ENCODE measurements at regions not wholly inside any gene's neighbourhood (a gene's known extent, or its start where the extent isn't known, plus 50 kb on each side); places are given as distances from the start of the nearest gene placed in this dataset.

GRCh38 chr14:94925416-94926173 lies 155.7 kb upstream of the GSC start:
- Histone ChIP-seq H3K4me3 (ENCODE audit: control insufficient read depth in 2 of 3, extremely low read depth in 1 of 3, insufficient read depth in 2 of 3, low read depth in 1 of 3, low read length in 3 of 3) (no peak overlapping the region), H4K20me1 (ENCODE audit: control insufficient read depth, extremely low read depth, insufficient read depth, low read length) (no peaks in the 10 kb centered on the region), H3K4me2 (ENCODE audit: control insufficient read depth, extremely low read depth, insufficient read depth, low read depth, low read length) (no peak overlapping the region), H3K79me2 (ENCODE audit: control insufficient read depth, insufficient read depth, low read length) (no peaks in the 10 kb centered on the region), H3K9ac (ENCODE audit: control insufficient read depth, extremely low read depth, insufficient read depth, low read length) (no peak overlapping the region), H3K9me3 (ENCODE audit: control insufficient read depth, low read depth, low read length) (no peaks in the 10 kb centered on the region), H3K27ac (ENCODE audit: control insufficient read depth, insufficient read depth, low read length) (no peak overlapping the region), H2AFZ (ENCODE audit: control insufficient read depth, low read length) (no peak overlapping the region), H3K4me1 (ENCODE audit: control insufficient read depth, extremely low read depth, insufficient read depth, low read length) (no peaks in the 10 kb centered on the region), H3K9me1 (ENCODE audit: control insufficient read depth, extremely low read depth, insufficient read depth, low read length) (no peaks in the 10 kb centered on the region), H3K36me3 (ENCODE audit: control insufficient read depth in 2 of 2, extremely low read depth in 1 of 2, insufficient read depth in 2 of 2, low read length in 2 of 2) (no peaks in the 10 kb centered on the region), H3K27me3 (ENCODE audit: control insufficient read depth, extremely low read depth, insufficient read depth, low read length) (no peaks in the 10 kb centered on the region)
- no peak for FAIRE-seq
- DNase-seq (ENCODE audit: low read depth, low spot score): no peak
- no peak for TF ChIP-seq EZH2 (IDR thresholded peaks at IDR 0.05; ENCODE audit: low read length)
- no peak for TF ChIP-seq CTCF (optimal IDR thresholded peaks at IDR 0.05 in 1 of 3, IDR thresholded peaks at IDR 0.05 in 1 of 3, conservative IDR thresholded peaks at IDR 0.05 in 1 of 3; ENCODE audit: extremely low read depth in 1 of 3, insufficient read depth in 2 of 3, low read length in 3 of 3)
- dilution Hi-C loops (cut with MboI; ENCODE audit: extremely low pct_ligation_motif_present, low sequenced_read_pairs): no loop called here

GRCh38 chr14:94924189-94924588 lies 154.3 kb upstream of the GSC start:
- H3K27ac ChIP-seq (ENCODE audit: control insufficient read depth, insufficient read depth, low read length): no peak overlapping the region
- FAIRE-seq: no peak
- H3K9me1 ChIP-seq (ENCODE audit: control insufficient read depth, extremely low read depth, insufficient read depth, low read length): no peaks in the 10 kb centered on the region
- no peak overlapping the region for H3K4me2 ChIP-seq (ENCODE audit: control insufficient read depth, extremely low read depth, insufficient read depth, low read depth, low read length)
- no peak overlapping the region for H2AFZ ChIP-seq (ENCODE audit: control insufficient read depth, low read length)
- dilution Hi-C loops (cut with MboI; ENCODE audit: extremely low pct_ligation_motif_present, low sequenced_read_pairs): no loop called here
- no peak overlapping the region for H3K9ac ChIP-seq (ENCODE audit: control insufficient read depth, extremely low read depth, insufficient read depth, low read length)
- no peaks in the 10 kb centered on the region for H3K9me3 ChIP-seq (ENCODE audit: control insufficient read depth, low read depth, low read length)
- H3K4me3 ChIP-seq (ENCODE audit: control insufficient read depth in 2 of 3, extremely low read depth in 1 of 3, insufficient read depth in 2 of 3, low read depth in 1 of 3, low read length in 3 of 3): no peak overlapping the region
- H3K79me2 ChIP-seq (ENCODE audit: control insufficient read depth, insufficient read depth, low read length): no peaks in the 10 kb centered on the region
- no peaks in the 10 kb centered on the region for H4K20me1 ChIP-seq (ENCODE audit: control insufficient read depth, extremely low read depth, insufficient read depth, low read length)
- no peaks in the 10 kb centered on the region for H3K36me3 ChIP-seq (ENCODE audit: control insufficient read depth in 2 of 2, extremely low read depth in 1 of 2, insufficient read depth in 2 of 2, low read length in 2 of 2)
- TF ChIP-seq EZH2 (IDR thresholded peaks at IDR 0.05; ENCODE audit: low read length) (no peak), CTCF (optimal IDR thresholded peaks at IDR 0.05 in 1 of 3, IDR thresholded peaks at IDR 0.05 in 1 of 3, conservative IDR thresholded peaks at IDR 0.05 in 1 of 3; ENCODE audit: extremely low read depth in 1 of 3, insufficient read depth in 2 of 3, low read length in 3 of 3) (no peak)
- no peaks in the 10 kb centered on the region for H3K27me3 ChIP-seq (ENCODE audit: control insufficient read depth, extremely low read depth, insufficient read depth, low read length)
- no peaks in the 10 kb centered on the region for H3K4me1 ChIP-seq (ENCODE audit: control insufficient read depth, extremely low read depth, insufficient read depth, low read length)
- DNase-seq (ENCODE audit: low read depth, low spot score): no peak

Measured in keratinocyte (primary cell).